ENCODE measurements at regions not wholly inside any gene's neighbourhood (a gene's known extent, or its start where the extent isn't known, plus 50 kb on each side); places are given as distances from the start of the nearest gene placed in this dataset.

- BruUV-seq (replicated peaks): no TSS peak
- Mint-ChIP-seq H3K9me3 (ENCODE audit: low read depth, unreplicated experiment) (no peaks in the 10 kb centered on the region), H3K27ac (ENCODE audit: unreplicated experiment) (no peak overlapping the region), H3K4me3 (ENCODE audit: low read depth, unreplicated experiment) (no peak overlapping the region), H3K4me1 (ENCODE audit: low read depth, unreplicated experiment) (no peaks in the 10 kb centered on the region), H3K27me3 (ENCODE audit: unreplicated experiment) (peaks cover 13% of the 10 kb centered on the region), H3K36me3 (ENCODE audit: insufficient read depth, unreplicated experiment) (no peaks in the 10 kb centered on the region)
- intact Hi-C loops (cut with micrococcal nuclease; ENCODE audit: unreplicated experiment): no loop called here
- CTCF ChIA-PET: no interaction called here
- no peak for TF ChIP-seq CTCF (IDR thresholded peaks at IDR 0.05; ENCODE audit: unreplicated experiment)
- DNase-seq: no peak
Measured at GRCh38 chr9:68619072-68619471, 78.4 kb upstream of the TMEM252 start.

- Mint-ChIP-seq H3K27me3 (ENCODE audit: unreplicated experiment) (peaks cover 15% of the 10 kb centered on the region), H3K27ac (ENCODE audit: unreplicated experiment) (no peak overlapping the region), H3K4me3 (ENCODE audit: low read depth, unreplicated experiment) (no peak overlapping the region), H3K9me3 (ENCODE audit: low read depth, unreplicated experiment) (no peaks in the 10 kb centered on the region), H3K36me3 (ENCODE audit: insufficient read depth, unreplicated experiment) (no peaks in the 10 kb centered on the region), H3K4me1 (ENCODE audit: low read depth, unreplicated experiment) (no peaks in the 10 kb centered on the region)
- TF ChIP-seq CTCF (IDR thresholded peaks at IDR 0.05; ENCODE audit: unreplicated experiment): no peak
- no TSS peak for BruUV-seq (replicated peaks)
- DNase-seq: no peak
- CTCF ChIA-PET: no interaction called here
- intact Hi-C loops (cut with micrococcal nuclease; ENCODE audit: unreplicated experiment): no loop called here
Measured at GRCh38 chr9:68619636-68620035, 79.0 kb upstream of the TMEM252 start.

GRCh38 chr9:68625559-68625958 is 79.5 kb upstream of the PIP5K1B start:
- intact Hi-C loops (cut with micrococcal nuclease; ENCODE audit: unreplicated experiment): no loop called here
- CTCF ChIA-PET: no interaction called here
- Mint-ChIP-seq H3K27ac (ENCODE audit: unreplicated experiment) (no peak overlapping the region), H3K4me1 (ENCODE audit: low read depth, unreplicated experiment) (no peaks in the 10 kb centered on the region), H3K36me3 (ENCODE audit: insufficient read depth, unreplicated experiment) (no peaks in the 10 kb centered on the region), H3K4me3 (ENCODE audit: low read depth, unreplicated experiment) (no peak overlapping the region), H3K27me3 (ENCODE audit: unreplicated experiment) (peaks cover 15% of the 10 kb centered on the region), H3K9me3 (ENCODE audit: low read depth, unreplicated experiment) (no peaks in the 10 kb centered on the region)
- DNase-seq: no peak
- no peak for TF ChIP-seq CTCF (IDR thresholded peaks at IDR 0.05; ENCODE audit: unreplicated experiment)
- BruUV-seq (replicated peaks): no TSS peak

- Mint-ChIP-seq H3K27ac (ENCODE audit: unreplicated experiment) (no peak overlapping the region), H3K4me1 (ENCODE audit: low read depth, unreplicated experiment) (no peaks in the 10 kb centered on the region), H3K9me3 (ENCODE audit: low read depth, unreplicated experiment) (no peaks in the 10 kb centered on the region), H3K4me3 (ENCODE audit: low read depth, unreplicated experiment) (no peak overlapping the region), H3K36me3 (ENCODE audit: insufficient read depth, unreplicated experiment) (no peaks in the 10 kb centered on the region), H3K27me3 (ENCODE audit: unreplicated experiment) (peaks cover 15% of the 10 kb centered on the region)
- intact Hi-C loops (cut with micrococcal nuclease; ENCODE audit: unreplicated experiment): no loop called here
- CTCF ChIA-PET: no interaction called here
- no peak for TF ChIP-seq CTCF (IDR thresholded peaks at IDR 0.05; ENCODE audit: unreplicated experiment)
- no TSS peak for BruUV-seq (replicated peaks)
- no peak for DNase-seq
Measured at GRCh38 chr9:68626526-68626925, 78.5 kb upstream of the PIP5K1B start.

GRCh38 chr9:68627104-68627503 is 77.9 kb upstream of the PIP5K1B start:
- Mint-ChIP-seq H3K36me3 (ENCODE audit: insufficient read depth, unreplicated experiment) (no peaks in the 10 kb centered on the region), H3K4me3 (ENCODE audit: low read depth, unreplicated experiment) (no peak overlapping the region), H3K9me3 (ENCODE audit: low read depth, unreplicated experiment) (no peaks in the 10 kb centered on the region), H3K27me3 (ENCODE audit: unreplicated experiment) (peaks cover 15% of the 10 kb centered on the region), H3K4me1 (ENCODE audit: low read depth, unreplicated experiment) (no peaks in the 10 kb centered on the region), H3K27ac (ENCODE audit: unreplicated experiment) (no peak overlapping the region)
- DNase-seq: no peak
- TF ChIP-seq CTCF (IDR thresholded peaks at IDR 0.05; ENCODE audit: unreplicated experiment): no peak
- BruUV-seq (replicated peaks): no TSS peak
- intact Hi-C loops (cut with micrococcal nuclease; ENCODE audit: unreplicated experiment): no loop called here
- CTCF ChIA-PET: no interaction called here

All from Calu3 (cell line).